ENCODE measurements at regions not wholly inside any gene's neighbourhood (a gene's known extent, or its start where the extent isn't known, plus 50 kb on each side); places are given as distances from the start of the nearest gene placed in this dataset.

DNA sequence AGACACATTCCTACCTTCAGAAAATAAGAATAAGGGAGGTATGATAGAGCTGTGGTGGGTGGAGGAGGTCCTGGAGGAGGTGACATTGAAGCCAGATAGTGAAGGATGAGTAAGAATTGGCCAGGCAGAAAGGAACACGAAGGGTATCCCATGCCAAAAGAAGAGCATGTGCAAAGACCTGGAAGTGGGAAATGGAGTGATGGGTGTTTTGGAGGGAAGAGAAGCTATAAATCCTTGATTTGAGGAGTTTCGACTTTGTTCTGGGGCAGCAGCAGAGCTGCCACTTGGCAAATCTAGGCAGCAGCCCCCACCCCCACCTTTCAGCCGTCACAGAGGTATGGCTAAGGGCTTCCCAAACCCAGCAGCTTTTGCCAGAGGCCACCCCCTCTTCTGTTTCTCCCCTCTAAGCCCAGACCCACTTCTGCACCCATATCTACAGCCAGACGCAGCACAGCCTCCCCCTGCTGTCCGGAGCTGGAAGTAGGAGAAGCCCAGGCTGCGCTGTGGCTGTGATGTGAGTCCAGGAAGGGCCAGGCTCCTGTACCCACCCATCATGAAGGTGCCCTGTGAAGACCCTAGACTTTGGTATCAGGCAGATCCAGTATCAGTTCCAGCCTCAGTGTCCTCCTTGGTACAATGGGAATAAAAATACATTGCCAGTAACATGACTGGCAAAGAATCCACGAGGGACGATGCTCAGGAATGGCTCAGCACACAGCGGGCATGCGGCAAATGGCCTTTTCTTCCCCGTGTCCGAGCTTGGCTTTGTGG lies 188.7 kb upstream of the LINGO1 start:
- DNase-seq (ENCODE audit: low read depth, low spot score), result peak; percentile 82

DNA sequence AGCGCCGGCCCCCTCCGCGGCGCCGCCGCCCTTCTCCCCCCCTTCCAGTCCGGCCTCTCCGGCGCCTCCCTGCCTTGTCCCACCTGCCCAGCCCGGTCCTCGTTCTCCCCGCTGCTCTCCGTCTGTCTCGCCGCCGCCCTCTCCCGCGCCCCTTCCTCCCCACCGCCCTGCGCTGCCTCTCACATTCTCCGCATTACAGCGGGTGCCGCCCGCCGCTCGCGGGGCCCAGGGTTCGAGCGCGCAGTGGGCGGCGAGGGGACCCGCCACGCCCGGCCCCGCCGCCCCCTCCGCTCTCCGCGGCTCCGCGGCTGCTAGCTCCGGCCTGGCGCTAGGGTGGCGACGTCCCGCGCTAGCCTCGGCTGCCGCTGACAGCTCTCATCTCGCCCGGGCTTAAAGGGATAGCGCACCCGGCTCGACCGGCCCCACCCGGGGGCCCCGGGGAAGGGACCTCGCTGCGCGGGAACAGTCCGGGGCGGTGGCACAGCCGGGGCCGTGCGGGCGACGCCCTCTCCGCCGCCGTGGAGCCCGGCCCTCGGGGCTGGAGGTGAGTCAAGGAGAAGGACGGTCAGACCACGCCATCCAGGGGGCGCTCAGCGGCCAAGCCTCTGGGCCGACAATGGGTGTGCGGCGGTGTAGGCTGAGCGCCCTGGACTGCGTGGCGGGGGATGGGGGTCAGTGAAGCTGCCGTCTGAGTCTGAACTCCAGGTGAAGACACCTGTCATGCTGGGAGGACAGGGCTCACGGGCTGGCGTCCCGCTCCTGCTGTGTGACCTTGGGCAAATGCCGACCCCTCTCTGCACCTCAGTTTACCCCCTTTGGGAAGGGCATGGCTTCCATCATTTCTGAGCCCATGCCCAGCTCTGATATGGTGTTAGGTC lies 187.4 kb upstream of the LINGO1 start:
- peak; percentile 30 for DNase-seq (ENCODE audit: low read depth, low spot score)

DNA sequence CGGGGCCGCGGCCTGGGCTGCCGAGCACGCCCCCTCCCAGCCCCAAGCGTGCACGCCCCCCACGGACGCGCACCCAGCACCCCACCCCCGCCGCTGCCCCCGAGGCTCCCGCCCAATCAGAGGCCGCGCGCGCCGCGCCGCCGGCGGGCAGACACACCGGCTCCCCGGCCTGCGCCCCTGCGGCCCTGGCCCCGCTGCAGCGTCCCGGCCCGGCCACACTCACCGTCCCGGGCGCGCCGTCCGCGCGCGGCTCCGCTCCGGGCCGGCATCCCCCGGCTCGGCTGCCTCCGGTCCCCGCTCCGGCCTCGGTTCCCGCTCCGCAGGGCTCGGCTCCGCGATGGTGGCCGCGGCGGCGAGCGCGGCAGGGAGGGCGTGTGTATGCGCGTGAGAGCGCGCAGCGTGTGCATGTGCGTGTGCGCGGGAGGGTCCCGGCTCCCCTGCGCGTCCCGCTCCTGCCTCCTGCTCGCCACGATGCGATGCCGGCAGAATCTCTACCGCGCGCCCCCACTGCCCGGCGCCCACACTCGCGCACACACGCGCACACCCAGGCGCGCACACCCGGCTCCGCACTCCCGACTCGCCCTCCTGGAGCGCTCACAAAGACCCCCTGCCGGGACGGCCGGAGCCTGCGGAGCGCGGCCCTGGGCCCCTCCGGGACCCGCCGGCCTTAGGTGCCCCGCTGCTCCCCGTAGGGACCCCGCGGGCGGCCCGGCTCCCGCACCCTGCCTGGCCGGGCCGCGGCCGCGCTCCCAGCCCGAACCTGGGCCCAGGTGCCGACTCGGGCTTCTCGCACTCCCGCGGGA lies 186.5 kb upstream of the LINGO1 start:
- DNase-seq (ENCODE audit: low read depth, low spot score), result peak; percentile 39

DNA sequence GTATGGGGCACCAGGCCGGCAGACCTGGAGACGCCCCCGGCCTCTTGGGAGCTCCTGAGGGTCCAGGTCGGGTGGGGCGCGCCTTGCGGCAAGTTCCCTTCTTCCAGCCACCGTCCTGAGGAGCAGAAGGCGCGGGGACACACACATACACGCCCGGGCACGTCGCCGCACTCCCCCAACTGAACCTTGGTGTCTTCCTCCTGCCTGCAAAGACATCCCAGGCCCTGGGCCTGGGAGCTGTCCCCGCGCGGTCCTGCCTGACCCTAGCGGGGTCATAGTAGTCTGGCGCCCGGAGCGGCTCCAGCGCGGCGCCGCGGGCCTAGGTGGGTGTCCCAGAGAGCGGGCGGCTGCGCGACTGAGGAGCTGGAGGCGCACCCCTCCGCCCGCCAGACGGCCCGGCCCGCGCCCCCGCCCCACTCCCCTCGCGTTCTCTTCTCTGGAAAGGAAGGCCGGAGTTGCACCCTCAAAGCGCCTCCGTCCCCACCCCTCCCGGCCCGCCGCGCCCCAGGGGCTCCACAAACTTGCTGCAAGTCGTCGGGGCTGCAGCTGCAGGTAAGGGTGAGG lies 185.9 kb upstream of the LINGO1 start:
- no peak for DNase-seq (ENCODE audit: low read depth, low spot score)

DNA sequence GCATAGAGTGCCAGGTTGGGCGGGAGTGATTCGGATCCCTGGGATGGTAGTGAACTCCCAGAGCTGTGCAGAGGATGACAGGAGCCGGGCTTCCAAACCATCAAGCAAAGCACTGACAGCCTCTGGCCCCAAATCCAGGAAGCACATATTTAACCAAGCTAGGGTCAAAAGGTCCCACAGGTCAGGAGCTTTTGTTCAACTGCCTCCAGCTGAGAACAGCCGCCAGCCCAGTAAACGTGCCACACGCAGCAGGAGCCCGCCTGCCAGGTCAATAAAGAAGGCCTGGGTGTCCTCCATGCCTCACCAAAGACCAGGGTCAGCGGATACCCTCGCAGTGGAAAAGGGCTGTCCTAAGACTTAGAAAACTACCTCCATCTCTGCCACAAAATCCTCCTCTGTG lies 184.7 kb upstream of the LINGO1 start:
- DNase-seq (ENCODE audit: low read depth, low spot score), result no peak

DNA sequence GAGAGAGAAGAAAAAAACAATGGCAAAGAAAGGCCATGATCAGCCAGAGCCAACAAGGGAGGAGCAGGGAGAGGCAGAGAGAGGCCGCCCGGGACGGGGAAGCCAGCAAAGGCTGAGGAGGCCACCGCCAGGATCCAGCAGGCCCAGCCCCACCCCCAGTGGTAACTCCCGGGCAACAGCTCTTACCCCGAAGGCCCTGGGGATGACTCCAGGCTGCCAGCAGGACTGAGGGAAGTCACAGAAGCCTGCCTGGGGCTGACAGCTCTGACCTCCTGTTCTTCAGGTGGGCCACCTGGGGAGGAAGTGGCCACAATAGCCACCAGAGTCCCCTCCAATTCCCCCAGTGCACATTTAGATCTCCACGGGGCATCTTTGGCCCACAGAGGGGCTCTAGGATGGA lies 184.3 kb upstream of the LINGO1 start:
- DNase-seq (ENCODE audit: low read depth, low spot score), result no peak

DNA sequence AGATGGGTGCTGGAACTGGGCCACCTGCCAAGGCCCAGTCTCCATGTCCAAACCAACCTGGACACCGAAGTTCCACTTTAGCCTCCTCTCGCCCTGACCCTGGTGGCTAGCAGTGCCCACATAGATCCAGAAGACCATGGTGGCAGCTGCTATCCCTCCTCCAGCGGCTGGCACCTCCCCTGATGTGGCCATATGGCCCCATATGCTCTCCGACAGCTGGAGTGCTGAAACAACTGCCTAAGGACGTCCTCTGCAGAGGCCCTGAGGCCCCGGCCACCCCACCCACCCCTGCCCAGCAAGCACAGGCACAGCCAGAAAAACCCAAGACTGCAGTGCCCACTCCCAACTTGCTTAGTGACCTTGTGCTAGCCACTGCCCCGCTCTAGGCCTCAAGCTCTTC lies 182.3 kb upstream of the LINGO1 start:
- no peak for DNase-seq (ENCODE audit: low read depth, low spot score)

DNA sequence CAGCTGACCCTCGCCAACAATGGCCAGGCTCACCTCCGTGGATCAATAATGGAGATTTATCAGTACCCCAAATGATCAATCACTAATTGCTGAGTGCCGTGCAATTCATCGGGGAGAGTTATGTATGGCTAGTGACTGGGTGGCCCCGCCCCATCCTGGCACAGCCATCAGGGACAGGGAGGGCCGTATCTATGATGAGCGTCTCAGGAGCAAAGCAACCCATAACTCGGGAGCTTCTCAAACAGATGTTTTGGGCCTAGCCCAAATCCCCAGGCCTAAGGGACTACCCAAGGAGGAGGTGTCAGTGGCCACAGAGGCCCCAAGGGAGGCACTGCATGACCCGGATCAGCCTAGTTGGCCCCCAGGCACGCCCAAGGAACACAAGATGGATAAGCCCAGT lies 180.0 kb upstream of the LINGO1 start:
- no peak for DNase-seq (ENCODE audit: low read depth, low spot score)

DNA sequence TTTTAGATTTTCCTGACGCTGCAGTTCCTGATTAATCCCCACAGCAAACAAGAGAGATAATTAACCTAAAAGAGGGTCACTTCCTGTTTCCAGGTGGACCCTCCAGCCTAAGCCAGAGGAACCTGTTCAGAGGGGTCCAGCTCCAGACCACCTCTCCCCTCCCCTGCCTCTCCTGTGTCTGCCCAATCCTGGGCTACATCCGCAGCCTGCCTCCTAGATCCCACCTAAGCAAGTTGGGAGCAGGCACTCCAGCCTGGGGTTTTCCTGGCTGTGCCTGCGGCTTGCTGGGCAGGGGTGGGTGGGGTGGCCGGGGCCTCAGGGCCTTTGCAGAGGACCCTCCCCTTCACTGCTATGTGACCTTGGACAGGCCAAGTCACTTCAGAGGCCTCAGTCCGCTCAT lies 178.6 kb upstream of the LINGO1 start:
- no peak for DNase-seq (ENCODE audit: low read depth, low spot score)

DNA sequence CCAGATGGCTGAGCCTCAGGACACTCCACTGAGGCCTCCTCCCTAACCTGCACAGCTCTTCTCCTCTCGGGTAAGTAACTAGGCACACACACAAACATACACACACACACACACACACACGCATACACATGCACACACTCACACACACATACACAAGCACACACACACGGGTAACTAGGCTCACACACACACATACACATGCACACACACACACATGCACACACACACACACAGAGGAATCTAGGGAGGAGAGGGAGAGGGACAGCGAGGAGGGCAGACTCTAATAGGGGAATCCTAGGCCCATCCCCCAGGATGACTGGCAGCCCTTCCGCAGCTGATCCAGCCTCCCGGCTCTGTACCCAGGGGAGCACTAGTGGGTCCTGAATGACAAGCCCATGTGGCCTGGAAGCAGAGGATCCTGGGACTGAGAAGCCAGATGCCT lies 177.4 kb upstream of the LINGO1 start:
- DNase-seq (ENCODE audit: low read depth, low spot score), result no peak

DNA sequence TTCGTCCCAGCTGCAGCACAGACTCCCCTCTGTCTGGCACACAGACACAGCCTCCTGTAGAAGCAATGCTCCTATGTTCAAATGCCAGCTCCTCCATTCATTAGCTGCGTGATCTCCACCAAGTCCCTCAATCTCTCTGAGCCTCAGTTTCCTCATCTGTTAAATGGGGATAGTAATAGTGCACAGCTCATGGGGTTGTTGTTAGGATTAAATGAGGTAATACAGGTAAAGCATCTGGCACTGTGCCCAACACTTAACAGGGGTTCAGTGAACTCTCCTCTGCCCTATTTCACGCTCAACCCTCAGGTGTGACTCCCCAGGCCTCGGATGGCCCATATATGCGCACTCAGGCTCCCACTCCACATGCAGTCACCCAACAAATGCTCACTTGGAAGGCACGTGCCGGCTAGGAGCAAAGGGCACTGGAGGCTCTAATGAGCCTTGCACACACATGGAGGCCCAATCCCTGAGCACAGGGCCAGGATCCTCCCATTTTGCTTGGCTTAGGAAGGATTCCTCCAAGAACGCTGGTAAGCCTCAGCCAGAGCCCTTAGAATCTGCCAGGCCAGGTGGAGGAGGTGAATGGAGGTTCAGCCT lies 176.0 kb upstream of the LINGO1 start:
- DNase-seq (ENCODE audit: low read depth, low spot score), result no peak

DNA sequence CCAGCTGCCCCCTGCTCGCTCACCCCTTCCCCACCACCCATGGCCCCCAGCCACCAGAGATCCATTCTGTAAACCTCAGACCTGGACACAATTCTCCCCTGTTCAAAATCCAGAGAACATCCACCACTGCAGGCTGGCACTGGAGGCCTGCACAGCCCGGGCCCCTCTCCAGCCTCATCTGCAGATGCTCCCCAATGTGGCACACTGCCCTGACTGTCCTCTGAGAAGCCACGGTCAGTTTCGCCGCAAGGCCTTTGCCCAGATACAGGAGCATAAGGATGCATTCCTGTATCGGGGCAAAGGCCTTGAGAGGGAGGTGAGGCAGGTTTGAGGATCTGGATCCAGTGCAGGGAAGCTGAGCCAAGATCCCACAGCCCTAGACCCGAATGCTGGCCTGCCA lies 175.4 kb upstream of the LINGO1 start:
- DNase-seq (ENCODE audit: low read depth, low spot score), result no peak

DNA sequence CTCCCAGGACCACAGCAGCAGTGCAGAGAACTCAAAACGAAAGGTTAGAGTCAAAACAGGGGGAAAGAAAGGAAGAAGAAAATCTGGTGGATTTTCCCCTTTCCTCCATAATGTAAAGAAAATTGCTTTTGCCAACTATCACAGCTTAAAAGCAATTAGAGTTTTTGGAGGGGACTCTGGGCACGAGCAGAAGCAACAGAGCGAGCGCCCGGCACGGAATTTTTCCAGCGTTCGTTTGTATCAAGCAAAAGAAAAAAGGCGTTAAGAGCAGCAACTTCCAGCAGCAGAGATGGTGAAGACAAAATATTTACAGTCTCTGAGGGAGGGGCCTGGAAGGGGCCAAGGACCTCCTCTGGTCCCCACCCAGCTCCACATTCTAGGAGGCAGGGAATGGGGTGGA lies 174.9 kb upstream of the LINGO1 start:
- DNase-seq (ENCODE audit: low read depth, low spot score), result no peak

DNA sequence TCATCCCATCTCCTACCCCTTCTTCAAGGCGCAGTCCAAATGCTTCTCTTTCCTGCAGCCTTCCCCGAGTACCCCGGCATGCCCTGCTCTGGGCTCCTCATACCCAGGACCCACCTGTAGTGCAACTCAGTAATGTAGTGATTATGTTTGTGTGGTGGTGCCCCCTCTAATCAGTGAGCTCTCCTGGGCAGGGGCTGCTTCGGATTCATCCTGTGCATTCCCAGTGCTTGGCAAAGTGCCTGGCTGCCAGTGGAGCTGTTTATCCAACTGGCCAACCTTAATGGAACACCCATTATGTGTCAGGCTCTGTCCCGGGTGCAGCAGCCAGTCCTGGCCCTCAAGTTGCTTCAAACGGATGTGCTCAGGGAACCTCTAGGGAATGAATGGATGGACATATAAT lies 174.4 kb upstream of the LINGO1 start:
- peak; percentile 15 for DNase-seq (ENCODE audit: low read depth, low spot score)

DNA sequence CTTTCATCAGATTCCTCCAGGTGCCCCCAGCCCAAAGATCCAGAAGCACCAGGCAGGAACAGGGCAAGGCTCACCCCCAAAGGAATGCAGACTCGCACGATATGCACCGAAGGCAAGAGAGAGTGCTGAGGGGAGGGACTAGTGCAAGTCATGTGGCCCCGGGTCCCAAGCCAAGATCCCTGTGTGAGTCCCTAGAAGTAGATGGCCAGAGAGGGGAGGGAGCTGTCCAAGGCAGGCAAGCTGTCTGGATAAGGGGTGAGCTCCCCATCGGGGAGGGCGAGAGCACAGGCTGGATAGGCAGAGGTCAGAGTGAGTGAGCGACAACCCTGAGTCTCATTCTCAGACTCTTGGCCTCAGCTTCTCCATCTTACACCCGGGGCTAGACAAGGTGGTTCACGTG lies 171.5 kb upstream of the LINGO1 start:
- no peak for DNase-seq (ENCODE audit: low read depth, low spot score)

DNA sequence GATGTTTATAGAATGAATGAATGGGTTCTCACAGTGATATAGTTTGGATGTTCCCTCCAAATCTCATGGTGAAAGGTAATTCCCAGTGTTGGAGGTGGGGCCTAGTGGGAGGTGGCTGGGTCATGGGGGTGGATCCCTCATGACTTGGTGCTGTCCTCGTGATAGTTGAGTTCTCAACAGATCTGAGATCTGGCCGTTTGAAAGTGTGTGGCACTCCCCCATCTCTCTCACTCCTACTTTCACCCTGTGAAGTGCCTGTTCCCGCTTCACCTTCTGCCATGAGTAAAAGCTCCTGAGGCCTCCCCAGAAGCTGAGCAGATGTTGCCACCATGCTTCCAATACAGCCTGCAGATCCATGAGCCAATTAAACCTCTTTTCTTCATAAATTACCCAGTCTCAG lies 170.8 kb upstream of the LINGO1 start:
- DNase-seq (ENCODE audit: low read depth, low spot score), result no peak

DNA sequence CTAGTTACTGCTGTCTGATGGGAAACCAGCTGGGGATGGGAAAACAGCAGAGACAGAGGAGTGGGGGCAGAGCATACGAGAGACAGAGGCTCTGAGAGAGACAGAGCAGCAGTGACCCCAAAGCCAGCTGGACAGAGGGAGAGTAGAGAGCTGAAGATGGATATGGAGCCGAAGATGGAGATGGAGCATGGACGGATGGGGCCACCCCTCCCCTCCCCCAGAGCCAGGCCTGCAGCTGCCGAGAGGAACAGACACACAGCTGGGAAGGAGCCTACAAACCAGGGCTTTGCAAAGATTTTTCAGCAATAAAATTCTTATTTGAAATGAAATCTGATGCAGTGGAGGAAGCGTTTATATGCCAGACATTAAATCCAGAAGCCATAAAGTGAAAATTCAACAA lies 167.6 kb upstream of the LINGO1 start:
- no peak for DNase-seq (ENCODE audit: low read depth, low spot score)

DNA sequence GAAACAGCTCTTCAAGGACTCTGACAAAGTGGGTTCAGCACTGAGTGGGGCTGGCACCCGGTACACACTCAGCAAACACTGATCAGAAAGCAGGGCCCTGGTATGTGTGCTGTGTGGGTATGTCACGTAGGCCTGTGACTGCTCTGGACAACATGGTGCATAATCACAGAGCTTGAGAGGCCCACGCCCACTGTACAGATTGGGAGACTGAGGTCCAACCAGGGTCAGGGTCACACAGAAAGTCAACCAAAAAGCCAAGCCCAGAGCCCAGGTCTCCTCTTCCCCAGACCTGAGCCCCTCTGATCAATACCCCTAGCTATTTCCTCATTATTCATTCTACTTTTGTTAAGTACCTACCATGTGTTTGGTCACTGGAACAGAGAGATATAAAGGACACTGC lies 166.1 kb upstream of the LINGO1 start:
- no peak for DNase-seq (ENCODE audit: low read depth, low spot score)

DNA sequence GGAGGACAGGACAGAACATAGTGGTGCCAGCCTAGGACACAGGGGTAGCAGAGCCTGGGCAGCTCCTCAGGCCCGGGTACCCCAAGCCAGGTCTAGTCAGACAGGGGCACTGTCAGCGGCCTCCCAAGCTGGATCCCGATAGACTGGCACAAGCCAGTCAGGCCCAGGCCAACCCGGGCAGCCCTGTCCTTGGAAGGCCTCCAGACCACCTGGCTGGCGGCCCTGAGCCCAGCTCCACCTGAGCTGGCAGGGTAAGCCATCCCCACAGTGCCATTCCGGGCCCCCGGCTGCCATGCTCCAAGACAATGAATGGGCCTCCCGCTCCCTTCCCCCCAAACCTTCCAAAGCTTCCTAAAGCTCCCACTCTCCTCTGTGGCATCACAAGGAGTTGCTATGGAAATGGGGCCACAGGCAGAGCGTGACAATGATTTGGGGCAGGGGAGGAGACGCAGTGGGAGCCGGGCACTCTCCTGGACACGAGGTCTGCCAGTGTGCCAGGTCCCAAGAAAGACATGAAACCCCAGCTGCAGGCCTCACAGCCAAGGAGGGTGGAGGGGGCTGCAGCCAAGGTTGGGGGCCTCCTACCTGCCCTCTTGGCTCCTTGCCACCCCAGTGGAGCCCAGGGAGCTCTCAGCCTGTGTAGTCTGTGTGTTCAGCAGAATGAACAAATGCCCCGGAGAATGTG lies 165.6 kb upstream of the LINGO1 start:
- no peak for DNase-seq (ENCODE audit: low read depth, low spot score)

DNA sequence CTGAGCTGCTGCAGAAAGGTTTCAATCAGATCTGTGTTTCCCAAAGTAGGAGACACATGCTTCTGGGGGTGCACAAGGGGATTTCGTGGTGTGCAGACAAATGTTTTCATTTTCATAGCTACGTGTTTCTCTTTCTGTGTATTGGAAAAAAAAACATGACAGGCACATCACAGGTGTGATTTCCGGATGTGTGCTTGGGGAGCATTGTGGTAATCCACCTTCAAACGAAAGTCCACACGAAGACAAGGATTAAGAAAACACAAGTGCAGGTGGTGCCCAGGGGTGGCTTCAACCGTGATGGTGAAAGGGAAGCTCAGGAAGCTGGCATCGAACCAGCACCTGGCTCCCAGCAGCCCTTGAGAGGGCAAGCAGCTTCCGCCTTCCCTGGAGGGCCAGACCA lies 164.6 kb upstream of the LINGO1 start:
- DNase-seq (ENCODE audit: low read depth, low spot score), result no peak
